Body of pancreas (tissue), 4 donors: ENCODE measurements at regions not wholly inside any gene's neighbourhood (a gene's known extent, or its start where the extent isn't known, plus 50 kb on each side); places are given as distances from the start of the nearest gene placed in this dataset.
"Not testable (repeated sequence)": the region's sequence is repeated elsewhere in the genome, so short reads cannot be mapped to it uniquely, and the experiment has no call there.

Experiments
- ATAC-seq: fragments of 150-250 bp; one replicate; pipeline ENCODE4 v1.9.1; 2016
- DNase-seq, 4 donors: peaks; one replicate each; pipeline ENCODE4 v3.0.0-alpha.2; 2019
- H3K27ac ChIP-seq, 4 donors: fragments of 200-600 bp; sonication (generic); 1 replicate in 3 of 4; 2 replicates in 1 of 4; pipeline versions ENCODE4 v1.5.1 to v1.6.1; 2016 to 2019; ENCODE audit warnings: mild to moderate bottlenecking in 1 of 4, mixed read lengths in 1 of 4, moderate library complexity in 1 of 4
- H3K27me3 ChIP-seq, 2 donors: fragments of 200-600 bp; sonication (generic); one replicate each; pipeline ENCODE4 v1.6.0; 2016; ENCODE audit warnings: mild to moderate bottlenecking in 1 of 2
- H3K36me3 ChIP-seq, 2 donors: fragments of 200-600 bp; sonication (generic); replicated peaks in 1 of 2; 2 replicates each; pipeline ENCODE4 v1.5.1; 2016; ENCODE audit warnings: low read depth in 2 of 2; ENCODE audit not compliant: insufficient read depth in 1 of 2
- H3K4me1 ChIP-seq: fragments of 200-600 bp; sonication (generic); one replicate; pipeline ENCODE4 v1.6.0; 2016
- H3K4me3 ChIP-seq, 2 donors: fragments of 200-600 bp; sonication (generic); 1 replicate in 1 of 2; 2 replicates in 1 of 2; pipeline ENCODE4 v1.5.1; 2016 to 2019
- H3K9me3 ChIP-seq, 3 donors: fragments of 200-600 bp; sonication (generic); 1 replicate in 2 of 3; 2 replicates in 1 of 3; pipeline ENCODE4 v1.5.1; 2016
- CTCF ChIP-seq, 7 experiments: fragments of 450-650 bp in 4 of 7; fragments of 200-600 bp in 3 of 7; sonication (generic) in 3 of 7; IDR thresholded peaks; one replicate each; pipeline ENCODE4 v1.5.1; 2016 to 2019; ENCODE audit warnings: antibody characterized with exemption in 7 of 7
- POLR2A ChIP-seq, 3 donors: fragments of 450-650 bp; IDR thresholded peaks; one replicate each; pipeline ENCODE4 v1.6.1; 2016; ENCODE audit warnings: antibody characterized with exemption in 3 of 3, mild to moderate bottlenecking in 2 of 3
- whole genome bisulfite sequencing, 2 donors: methylation state at CpG; one replicate each; pipeline ENCODE4 v1.1.5; 2017; 5-methylcytosine and 5-hydroxymethylcytosine counted together
- intact Hi-C: fragments of 100-400 bp; cut with DNase I; formaldehyde crosslinking; loops from one replicate; pipeline ENCODE4 v1.15.1; 2023

DNA sequence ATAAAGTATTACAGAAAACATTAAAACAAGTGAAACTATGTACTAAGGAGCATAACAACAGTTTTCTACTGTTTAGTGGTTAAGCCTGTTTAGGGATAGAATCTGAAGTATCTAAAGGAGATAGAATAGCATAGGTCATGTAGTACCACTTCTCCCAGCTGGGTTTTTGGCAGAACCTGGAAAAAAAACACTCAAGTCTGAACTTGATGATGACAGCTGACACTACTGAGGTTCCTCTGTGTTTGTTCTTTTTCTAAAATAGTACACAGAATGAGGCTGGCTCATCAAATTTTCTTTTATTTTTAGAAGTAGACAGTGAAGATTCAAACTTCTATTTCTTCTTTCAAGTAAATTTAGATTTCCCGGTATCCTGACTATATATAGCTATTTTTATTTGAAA is 203.8 kb upstream of the ACO1 start:
- H3K27ac ChIP-seq: no peak overlapping the region
- no peaks in the 10 kb centered on the region for H3K36me3 ChIP-seq
- TF ChIP-seq POLR2A (IDR thresholded peaks at IDR 0.05) (no peak), CTCF (IDR thresholded peaks at IDR 0.05) (no peak)
- intact Hi-C loops: no loop called here
- no peaks in the 10 kb centered on the region for H3K4me1 ChIP-seq
- no peak for DNase-seq
- no peak overlapping the region for H3K4me3 ChIP-seq
- 73 to 81% methylated on average over 1 of the region's 1 CpG for WGBS, 2 donors
- no peak for ATAC-seq
- H3K27me3 ChIP-seq: no peaks in the 10 kb centered on the region
- no peaks in the 10 kb centered on the region for H3K9me3 ChIP-seq

GRCh38 chr9:32200241-32200640 is 184.2 kb upstream of the ACO1 start:
- Histone ChIP-seq H3K9me3 (no peaks in the 10 kb centered on the region), H3K4me1 (no peaks in the 10 kb centered on the region), H3K36me3 (no peaks in the 10 kb centered on the region), H3K27me3 (no peaks in the 10 kb centered on the region), H3K27ac (no peak overlapping the region), H3K4me3 (no peak overlapping the region)
- DNase-seq (no peak), ATAC-seq (no peak)
- TF ChIP-seq POLR2A (IDR thresholded peaks at IDR 0.05): no peak
- no peak for TF ChIP-seq CTCF (IDR thresholded peaks at IDR 0.05)
- intact Hi-C loops: no loop called here

- H3K27ac ChIP-seq: no peak overlapping the region
- ATAC-seq (no peak), DNase-seq (no peak)
- H3K36me3 ChIP-seq: no peaks in the 10 kb centered on the region
- no peaks in the 10 kb centered on the region for H3K4me1 ChIP-seq
- no peak overlapping the region for H3K4me3 ChIP-seq
- intact Hi-C loops: no loop called here
- H3K9me3 ChIP-seq: no peaks in the 10 kb centered on the region
- TF ChIP-seq CTCF (IDR thresholded peaks at IDR 0.05): no peak
- no peak for TF ChIP-seq POLR2A (IDR thresholded peaks at IDR 0.05)
- no peaks in the 10 kb centered on the region for H3K27me3 ChIP-seq
Observed at GRCh38 chr9:32200896-32201295, 183.5 kb upstream of the ACO1 start.

GRCh38 chr9:32209164-32209563 is 175.3 kb upstream of the ACO1 start:
- H3K4me3 ChIP-seq, ATAC-seq, H3K27me3 ChIP-seq, H3K9me3 ChIP-seq, DNase-seq, intact Hi-C loops, H3K4me1 ChIP-seq, H3K27ac ChIP-seq, H3K36me3 ChIP-seq: not testable (repeated sequence)
- WGBS, 2 donors: 41 to 63% methylated on average over 3 of the region's 3 CpGs

DNA sequence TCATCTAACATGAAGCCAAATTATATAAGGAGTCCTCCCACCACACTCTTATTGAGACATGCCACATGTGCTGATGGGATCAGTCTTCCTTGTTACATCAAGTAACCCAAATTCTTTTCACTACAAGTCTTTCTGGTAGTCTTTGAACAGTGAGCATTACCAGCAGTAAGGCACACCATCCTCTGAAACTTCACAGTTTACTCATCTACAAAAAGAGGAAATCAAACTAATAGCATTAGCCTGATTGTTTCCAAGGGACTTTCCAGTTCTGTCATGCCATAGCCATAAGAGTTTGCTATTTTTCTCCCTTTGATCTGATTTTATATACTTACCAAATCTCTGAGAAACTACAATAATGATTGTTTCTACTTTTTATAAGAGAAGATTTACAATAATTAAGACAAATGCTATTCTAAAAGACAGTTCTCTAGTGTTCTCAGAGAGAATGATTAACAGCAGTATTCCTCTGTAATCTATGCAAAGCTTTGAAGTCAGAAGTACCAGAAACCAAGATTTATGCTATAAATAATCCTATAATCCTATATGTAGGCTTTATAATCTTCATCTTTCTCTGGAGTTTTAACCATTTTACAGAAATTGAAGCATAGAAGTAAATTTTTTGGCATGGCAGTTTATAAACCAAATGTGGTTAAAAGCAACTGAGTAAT is 166.2 kb upstream of the ACO1 start:
- no peak for TF ChIP-seq POLR2A (IDR thresholded peaks at IDR 0.05)
- TF ChIP-seq CTCF (IDR thresholded peaks at IDR 0.05): no peak
- Histone ChIP-seq H3K9me3 (no peaks in the 10 kb centered on the region), H3K4me1 (no peaks in the 10 kb centered on the region)

More for the DNA sequence above, 166.2 kb upstream of the ACO1 start:
- ATAC-seq (no peak), DNase-seq (no peak)
- Histone ChIP-seq H3K36me3 (no peaks in the 10 kb centered on the region), H3K4me3 (no peak overlapping the region), H3K27me3 (no peaks in the 10 kb centered on the region), H3K27ac (no peak overlapping the region)
- intact Hi-C loops: no loop called here
